RPMI8226 (cell line): ENCODE measurements at regions not wholly inside any gene's neighbourhood (a gene's known extent, or its start where the extent isn't known, plus 50 kb on each side); places are given as distances from the start of the nearest gene placed in this dataset.

Source experiments
- DNase-seq: peaks from one replicate; pipeline ENCODE4 v3.0.0-alpha.2; 2015

- no peak for DNase-seq
Measured at GRCh38 chr11:128213461-128213860, 373.9 kb downstream of the ETS1 start.

- no peak for DNase-seq
Measured at GRCh38 chr11:128212324-128212723, 375.0 kb downstream of the ETS1 start.

GRCh38 chr11:128210148-128210940, 377.0 kb downstream of the ETS1 start:
- no peak for DNase-seq

- no peak for DNase-seq
Measured at GRCh38 chr11:128209138-128209435, 378.3 kb downstream of the ETS1 start.

GRCh38 chr11:128208329-128209137, 378.8 kb downstream of the ETS1 start:
- DNase-seq = no peak

GRCh38 chr11:128207861-128208321, 379.5 kb downstream of the ETS1 start:
- DNase-seq = no peak

GRCh38 chr11:128206461-128206860, 380.9 kb downstream of the ETS1 start:
- DNase-seq = no peak

- DNase-seq = no peak
Measured at GRCh38 chr11:128205796-128206195, 381.6 kb downstream of the ETS1 start.

GRCh38 chr11:128204898-128205297, 382.5 kb downstream of the ETS1 start:
- DNase-seq = no peak

GRCh38 chr11:128201801-128202200, 385.6 kb downstream of the ETS1 start:
- DNase-seq = no peak

- no peak for DNase-seq
Measured at GRCh38 chr11:128201009-128201408, 386.3 kb downstream of the ETS1 start.

GRCh38 chr11:128200467-128200866, 386.9 kb downstream of the ETS1 start:
- DNase-seq = no peak

- DNase-seq = no peak
Measured at GRCh38 chr11:128198216-128198772, 389.1 kb downstream of the ETS1 start.

- DNase-seq = no peak
Measured at GRCh38 chr11:128196235-128196634, 391.1 kb downstream of the ETS1 start.

GRCh38 chr11:128195756-128196155, 391.6 kb downstream of the ETS1 start:
- no peak for DNase-seq

- DNase-seq = no peak
Measured at GRCh38 chr11:128195057-128195751, 392.2 kb downstream of the ETS1 start.

GRCh38 chr11:128194216-128194615, 393.1 kb downstream of the ETS1 start:
- no peak for DNase-seq

GRCh38 chr11:128193615-128194014, 393.7 kb downstream of the ETS1 start:
- no peak for DNase-seq

- no peak for DNase-seq
Measured at GRCh38 chr11:128190312-128190711, 397.0 kb downstream of the ETS1 start.

- no peak for DNase-seq
Measured at GRCh38 chr11:128189823-128190222, 397.5 kb downstream of the ETS1 start.

- no peak for DNase-seq
Measured at GRCh38 chr11:128188346-128189004, 398.9 kb downstream of the ETS1 start.

- no peak for DNase-seq
Measured at GRCh38 chr11:128187835-128188234, 399.5 kb downstream of the ETS1 start.

- no peak for DNase-seq
Measured at GRCh38 chr11:128187377-128187776, 400.0 kb downstream of the ETS1 start.
